ENCODE measurements at regions not wholly inside any gene's neighbourhood (a gene's known extent, or its start where the extent isn't known, plus 50 kb on each side); places are given as distances from the start of the nearest gene placed in this dataset.

DNA sequence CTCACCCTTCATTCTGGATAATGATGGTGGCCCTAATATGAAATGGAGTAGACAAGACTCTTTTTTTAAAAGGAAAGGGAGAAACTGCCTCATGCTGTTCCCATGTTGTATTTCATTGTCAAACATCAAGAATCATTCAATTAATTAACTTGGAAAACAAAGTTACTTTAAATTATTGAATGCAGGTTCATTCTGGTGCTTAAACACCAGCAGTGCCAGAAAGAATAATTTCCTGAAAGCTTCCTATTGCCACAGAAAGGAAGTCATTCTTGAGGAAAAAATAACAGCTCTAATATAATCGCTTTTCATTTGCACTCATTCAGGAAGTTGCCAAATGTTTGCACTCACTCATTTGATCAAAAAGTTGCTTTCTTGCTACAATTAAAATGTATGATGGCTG, 497.1 kb upstream of the CDH11 start:
- no peak for TF ChIP-seq SP1 (IDR thresholded peaks at IDR 0.05; ENCODE audit: low read depth)
- TF ChIP-seq EGR1 (IDR thresholded peaks at IDR 0.05; ENCODE audit: low read depth) = no peak
- no peak for TF ChIP-seq ZFX (IDR thresholded peaks at IDR 0.05)
- TF ChIP-seq, protein P1, sequence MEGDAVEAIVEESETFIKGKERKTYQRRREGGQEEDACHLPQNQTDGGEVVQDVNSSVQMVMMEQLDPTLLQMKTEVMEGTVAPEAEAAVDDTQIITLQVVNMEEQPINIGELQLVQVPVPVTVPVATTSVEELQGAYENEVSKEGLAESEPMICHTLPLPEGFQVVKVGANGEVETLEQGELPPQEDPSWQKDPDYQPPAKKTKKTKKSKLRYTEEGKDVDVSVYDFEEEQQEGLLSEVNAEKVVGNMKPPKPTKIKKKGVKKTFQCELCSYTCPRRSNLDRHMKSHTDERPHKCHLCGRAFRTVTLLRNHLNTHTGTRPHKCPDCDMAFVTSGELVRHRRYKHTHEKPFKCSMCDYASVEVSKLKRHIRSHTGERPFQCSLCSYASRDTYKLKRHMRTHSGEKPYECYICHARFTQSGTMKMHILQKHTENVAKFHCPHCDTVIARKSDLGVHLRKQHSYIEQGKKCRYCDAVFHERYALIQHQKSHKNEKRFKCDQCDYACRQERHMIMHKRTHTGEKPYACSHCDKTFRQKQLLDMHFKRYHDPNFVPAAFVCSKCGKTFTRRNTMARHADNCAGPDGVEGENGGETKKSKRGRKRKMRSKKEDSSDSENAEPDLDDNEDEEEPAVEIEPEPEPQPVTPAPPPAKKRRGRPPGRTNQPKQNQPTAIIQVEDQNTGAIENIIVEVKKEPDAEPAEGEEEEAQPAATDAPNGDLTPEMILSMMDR (IDR thresholded peaks at IDR 0.05 in 2 of 3, conservative IDR thresholded peaks at IDR 0.05 in 1 of 3; ENCODE audit: borderline replicate concordance in 1 of 3, insufficient read depth in 1 of 3, low read depth in 2 of 3, low read length in 2 of 3) = no peak
- TF ChIP-seq CEBPB (IDR thresholded peaks at IDR 0.05; ENCODE audit: low read depth) = no peak
- TF ChIP-seq POLR2AphosphoS5 (IDR thresholded peaks at IDR 0.05; ENCODE audit: low read depth, low read length) = no peak
- no peak for TF ChIP-seq JUND (IDR thresholded peaks at IDR 0.05)
- TF ChIP-seq ZNF274 (IDR thresholded peaks at IDR 0.05; ENCODE audit: low read depth, low read length) = no peak
- no peaks in the 10 kb centered on the region for H4K20me1 ChIP-seq (ENCODE audit: insufficient read depth)
- intact Hi-C loops (cut with micrococcal nuclease) = no loop called here
- H3K9ac ChIP-seq (ENCODE audit: low read length) = no peak overlapping the region
- no peaks in the 10 kb centered on the region for H3K36me3 ChIP-seq (ENCODE audit: control insufficient read depth in 1 of 2, insufficient read depth in 2 of 2, low read length in 2 of 2)
- H3K9me3 ChIP-seq (ENCODE audit: control insufficient read depth in 1 of 2, insufficient read depth in 1 of 2, low read depth in 1 of 2, low read length in 2 of 2) = no peaks in the 10 kb centered on the region; a peak in 2 of 4 replicates
- no peak overlapping the region for H3K4me2 ChIP-seq (ENCODE audit: low read length)
- ATAC-seq (no peak), DNase-seq (ENCODE audit: low read depth, low spot score) (no peak)
- no peak overlapping the region for H3K4me3 ChIP-seq (replicated peaks in 1 of 2; ENCODE audit: low read depth in 1 of 2, low read length in 2 of 2)
- CTCF ChIA-PET = no interaction called here
- H3K27ac ChIP-seq (ENCODE audit: low read depth, low read length) = no peak overlapping the region
- H3K9me2 ChIP-seq (ENCODE audit: insufficient read depth) = no peaks in the 10 kb centered on the region
- no peak overlapping the region for H2AFZ ChIP-seq (ENCODE audit: low read depth, low read length, poor library complexity, severe bottlenecking)
- no peaks in the 10 kb centered on the region for H3K79me2 ChIP-seq (ENCODE audit: insufficient read depth, low read length)
- POLR2A ChIA-PET = no interaction called here
- RAD21 ChIA-PET (ENCODE audit: low non-redundant PET in 1 of 2, low total read pairs in 2 of 2, uncharacterized antibody in 2 of 2, unreplicated experiment in 2 of 2) = no interaction called here
- BruUV-seq (replicated peaks) = no TSS peak
- no peaks in the 10 kb centered on the region for H3K4me1 ChIP-seq (ENCODE audit: control insufficient read depth in 1 of 2, insufficient read depth in 2 of 2, low read length in 2 of 2)
- no peaks in the 10 kb centered on the region for H3K27me3 ChIP-seq (ENCODE audit: insufficient read depth, low read length)

DNA sequence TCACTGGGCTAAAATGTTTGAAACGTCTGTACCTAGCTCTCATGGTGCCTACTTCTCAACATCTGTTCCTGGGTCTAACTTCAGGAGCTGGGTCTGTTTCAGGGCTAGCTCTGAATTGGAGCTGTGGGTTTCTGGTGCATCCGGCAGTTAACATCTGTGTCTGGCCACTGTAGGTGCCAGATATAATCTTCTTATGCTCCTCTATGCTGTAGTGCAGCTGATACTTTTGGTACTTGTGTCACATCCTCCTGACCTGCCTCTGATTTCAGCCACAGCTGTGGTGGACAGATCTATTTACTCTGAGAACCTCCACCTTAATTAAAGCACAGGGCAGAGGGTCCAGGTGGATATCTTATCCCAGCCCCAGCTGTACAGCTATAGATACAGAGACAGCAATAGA, 496.5 kb upstream of the CDH11 start:
- Histone ChIP-seq H3K9ac (ENCODE audit: low read length) (no peak overlapping the region), H4K20me1 (ENCODE audit: insufficient read depth) (no peaks in the 10 kb centered on the region), H3K4me1 (ENCODE audit: control insufficient read depth in 1 of 2, insufficient read depth in 2 of 2, low read length in 2 of 2) (no peaks in the 10 kb centered on the region), H3K4me2 (ENCODE audit: low read length) (no peak overlapping the region), H3K9me2 (ENCODE audit: insufficient read depth) (no peaks in the 10 kb centered on the region), H3K27ac (ENCODE audit: low read depth, low read length) (no peak overlapping the region), H3K4me3 (replicated peaks in 1 of 2; ENCODE audit: low read depth in 1 of 2, low read length in 2 of 2) (no peak overlapping the region), H3K79me2 (ENCODE audit: insufficient read depth, low read length) (no peaks in the 10 kb centered on the region), H3K9me3 (ENCODE audit: control insufficient read depth in 1 of 2, insufficient read depth in 1 of 2, low read depth in 1 of 2, low read length in 2 of 2) (no peaks in the 10 kb centered on the region; a peak in 2 of 4 replicates), H2AFZ (ENCODE audit: low read depth, low read length, poor library complexity, severe bottlenecking) (no peak overlapping the region), H3K36me3 (ENCODE audit: control insufficient read depth in 1 of 2, insufficient read depth in 2 of 2, low read length in 2 of 2) (no peaks in the 10 kb centered on the region), H3K27me3 (ENCODE audit: insufficient read depth, low read length) (no peaks in the 10 kb centered on the region)
- ChIA-PET CTCF (no interaction called here), RAD21 (ENCODE audit: low non-redundant PET in 1 of 2, low total read pairs in 2 of 2, uncharacterized antibody in 2 of 2, unreplicated experiment in 2 of 2) (no interaction called here), POLR2A (no interaction called here)
- DNase-seq (ENCODE audit: low read depth, low spot score) (no peak), ATAC-seq (no peak)
- no TSS peak for BruUV-seq (replicated peaks)
- intact Hi-C loops (cut with micrococcal nuclease) = no loop called here
- TF ChIP-seq TCF7L2 (IDR thresholded peaks at IDR 0.05; ENCODE audit: borderline replicate concordance, extremely low read depth, insufficient read depth, insufficient read length) (no peak), EZH2 (IDR thresholded peaks at IDR 0.05) (no peak), CBX3 (IDR thresholded peaks at IDR 0.05; ENCODE audit: low read depth) (no peak), ZFX (IDR thresholded peaks at IDR 0.05) (no peak), POLR2A (IDR thresholded peaks at IDR 0.05; ENCODE audit: borderline replicate concordance, extremely low read depth, insufficient read depth, insufficient read length) (no peak), ZNF274 (IDR thresholded peaks at IDR 0.05; ENCODE audit: low read depth, low read length) (no peak), SRF (IDR thresholded peaks at IDR 0.05; ENCODE audit: low read depth) (no peak), YY1 (IDR thresholded peaks at IDR 0.05; ENCODE audit: extremely low read depth, insufficient replicate concordance, low read depth, low read length) (no peak), JUND (IDR thresholded peaks at IDR 0.05) (no peak)
- TF ChIP-seq, protein P2, sequence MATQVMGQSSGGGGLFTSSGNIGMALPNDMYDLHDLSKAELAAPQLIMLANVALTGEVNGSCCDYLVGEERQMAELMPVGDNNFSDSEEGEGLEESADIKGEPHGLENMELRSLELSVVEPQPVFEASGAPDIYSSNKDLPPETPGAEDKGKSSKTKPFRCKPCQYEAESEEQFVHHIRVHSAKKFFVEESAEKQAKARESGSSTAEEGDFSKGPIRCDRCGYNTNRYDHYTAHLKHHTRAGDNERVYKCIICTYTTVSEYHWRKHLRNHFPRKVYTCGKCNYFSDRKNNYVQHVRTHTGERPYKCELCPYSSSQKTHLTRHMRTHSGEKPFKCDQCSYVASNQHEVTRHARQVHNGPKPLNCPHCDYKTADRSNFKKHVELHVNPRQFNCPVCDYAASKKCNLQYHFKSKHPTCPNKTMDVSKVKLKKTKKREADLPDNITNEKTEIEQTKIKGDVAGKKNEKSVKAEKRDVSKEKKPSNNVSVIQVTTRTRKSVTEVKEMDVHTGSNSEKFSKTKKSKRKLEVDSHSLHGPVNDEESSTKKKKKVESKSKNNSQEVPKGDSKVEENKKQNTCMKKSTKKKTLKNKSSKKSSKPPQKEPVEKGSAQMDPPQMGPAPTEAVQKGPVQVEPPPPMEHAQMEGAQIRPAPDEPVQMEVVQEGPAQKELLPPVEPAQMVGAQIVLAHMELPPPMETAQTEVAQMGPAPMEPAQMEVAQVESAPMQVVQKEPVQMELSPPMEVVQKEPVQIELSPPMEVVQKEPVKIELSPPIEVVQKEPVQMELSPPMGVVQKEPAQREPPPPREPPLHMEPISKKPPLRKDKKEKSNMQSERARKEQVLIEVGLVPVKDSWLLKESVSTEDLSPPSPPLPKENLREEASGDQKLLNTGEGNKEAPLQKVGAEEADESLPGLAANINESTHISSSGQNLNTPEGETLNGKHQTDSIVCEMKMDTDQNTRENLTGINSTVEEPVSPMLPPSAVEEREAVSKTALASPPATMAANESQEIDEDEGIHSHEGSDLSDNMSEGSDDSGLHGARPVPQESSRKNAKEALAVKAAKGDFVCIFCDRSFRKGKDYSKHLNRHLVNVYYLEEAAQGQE (IDR thresholded peaks at IDR 0.05; ENCODE audit: low read depth) = no peak
- TF ChIP-seq, protein P3, sequence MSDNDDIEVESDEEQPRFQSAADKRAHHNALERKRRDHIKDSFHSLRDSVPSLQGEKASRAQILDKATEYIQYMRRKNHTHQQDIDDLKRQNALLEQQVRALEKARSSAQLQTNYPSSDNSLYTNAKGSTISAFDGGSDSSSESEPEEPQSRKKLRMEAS (IDR thresholded peaks at IDR 0.05) = no peak
